ENCODE measurements at regions not wholly inside any gene's neighbourhood (a gene's known extent, or its start where the extent isn't known, plus 50 kb on each side); places are given as distances from the start of the nearest gene placed in this dataset.

DNA sequence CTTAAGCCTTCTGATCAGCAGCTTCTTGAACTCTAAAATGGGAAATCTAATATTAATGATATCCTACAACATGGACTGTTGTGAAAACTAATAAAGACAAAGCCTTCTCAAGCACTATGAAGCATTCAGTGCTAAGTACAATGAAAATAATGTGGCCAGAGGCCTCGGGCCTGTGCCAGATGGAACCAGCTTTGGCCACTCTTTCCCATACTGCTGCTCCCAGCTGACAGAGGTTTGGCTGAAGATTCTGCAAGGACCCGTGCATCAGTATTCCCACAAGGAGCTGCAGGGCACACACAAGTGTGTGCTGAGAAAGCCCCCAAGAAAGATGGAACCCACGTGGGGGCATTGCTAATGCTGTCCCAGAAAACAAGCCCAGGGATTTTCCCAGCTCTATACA lies 60.5 kb upstream of the RPL34 start:
- no peaks in the 10 kb centered on the region for H3K36me3 ChIP-seq (replicated peaks; ENCODE audit: insufficient read depth, low read length)
- no peak overlapping the region for H3K27ac ChIP-seq (ENCODE audit: low read length)
- H3K4me1 ChIP-seq (ENCODE audit: low read length): peaks cover 4% of the 10 kb centered on the region
- no peaks in the 10 kb centered on the region for H3K27me3 ChIP-seq (replicated peaks; ENCODE audit: insufficient read depth, low read length)
- no peak for DNase-seq
- TF ChIP-seq EZH2 (optimal IDR thresholded peaks at IDR 0.05; ENCODE audit: low read depth, low read length) (no peak), EZH2phosphoT487 (IDR thresholded peaks at IDR 0.05; ENCODE audit: low read length) (no peak)
- TF ChIP-seq, protein P1, sequence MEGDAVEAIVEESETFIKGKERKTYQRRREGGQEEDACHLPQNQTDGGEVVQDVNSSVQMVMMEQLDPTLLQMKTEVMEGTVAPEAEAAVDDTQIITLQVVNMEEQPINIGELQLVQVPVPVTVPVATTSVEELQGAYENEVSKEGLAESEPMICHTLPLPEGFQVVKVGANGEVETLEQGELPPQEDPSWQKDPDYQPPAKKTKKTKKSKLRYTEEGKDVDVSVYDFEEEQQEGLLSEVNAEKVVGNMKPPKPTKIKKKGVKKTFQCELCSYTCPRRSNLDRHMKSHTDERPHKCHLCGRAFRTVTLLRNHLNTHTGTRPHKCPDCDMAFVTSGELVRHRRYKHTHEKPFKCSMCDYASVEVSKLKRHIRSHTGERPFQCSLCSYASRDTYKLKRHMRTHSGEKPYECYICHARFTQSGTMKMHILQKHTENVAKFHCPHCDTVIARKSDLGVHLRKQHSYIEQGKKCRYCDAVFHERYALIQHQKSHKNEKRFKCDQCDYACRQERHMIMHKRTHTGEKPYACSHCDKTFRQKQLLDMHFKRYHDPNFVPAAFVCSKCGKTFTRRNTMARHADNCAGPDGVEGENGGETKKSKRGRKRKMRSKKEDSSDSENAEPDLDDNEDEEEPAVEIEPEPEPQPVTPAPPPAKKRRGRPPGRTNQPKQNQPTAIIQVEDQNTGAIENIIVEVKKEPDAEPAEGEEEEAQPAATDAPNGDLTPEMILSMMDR (IDR thresholded peaks at IDR 0.05; ENCODE audit: low read length): no peak
- no peaks in the 10 kb centered on the region for H3K9me3 ChIP-seq (replicated peaks; ENCODE audit: insufficient read depth, low read length)
- no peak overlapping the region for H3K9ac ChIP-seq (ENCODE audit: low read length)
- H2AFZ ChIP-seq (ENCODE audit: low read length): no peak overlapping the region
- no peaks in the 10 kb centered on the region for H3K79me2 ChIP-seq (ENCODE audit: low read length)
- H3K4me3 ChIP-seq (ENCODE audit: low read length): no peak overlapping the region
- H3K4me2 ChIP-seq (ENCODE audit: low read depth, low read length): no peak overlapping the region
- no peaks in the 10 kb centered on the region for H4K20me1 ChIP-seq (ENCODE audit: insufficient read depth, low read length)
- H3K9me2 ChIP-seq (replicated peaks; ENCODE audit: insufficient read depth, low read length): no peaks in the 10 kb centered on the region
- no peaks in the 10 kb centered on the region for H3F3A ChIP-seq (ENCODE audit: insufficient read depth, low read length)

GRCh38 chr4:108559068-108559793 lies 61.1 kb upstream of the RPL34 start:
- no peaks in the 10 kb centered on the region for H3K27me3 ChIP-seq (replicated peaks; ENCODE audit: insufficient read depth, low read length)

GRCh38 chr4:108556588-108557200 lies 63.7 kb upstream of the RPL34 start:
- H4K20me1 ChIP-seq (ENCODE audit: insufficient read depth, low read length): no peaks in the 10 kb centered on the region
- H3K27me3 ChIP-seq (replicated peaks; ENCODE audit: insufficient read depth, low read length): no peaks in the 10 kb centered on the region
- DNase-seq: no peak
- H3K9ac ChIP-seq (ENCODE audit: low read length): no peak overlapping the region
- TF ChIP-seq EZH2 (optimal IDR thresholded peaks at IDR 0.05; ENCODE audit: low read depth, low read length) (no peak), EZH2phosphoT487 (IDR thresholded peaks at IDR 0.05; ENCODE audit: low read length) (no peak)
- TF ChIP-seq, protein P1 (IDR thresholded peaks at IDR 0.05; ENCODE audit: low read length): no peak
- no peaks in the 10 kb centered on the region for H3K4me1 ChIP-seq (ENCODE audit: low read length)
- H3F3A ChIP-seq (ENCODE audit: insufficient read depth, low read length): no peaks in the 10 kb centered on the region
- no peak overlapping the region for H3K4me3 ChIP-seq (ENCODE audit: low read length)
- H3K27ac ChIP-seq (ENCODE audit: low read length): no peak overlapping the region
- H2AFZ ChIP-seq (ENCODE audit: low read length): no peak overlapping the region
- H3K4me2 ChIP-seq (ENCODE audit: low read depth, low read length): no peak overlapping the region
- no peaks in the 10 kb centered on the region for H3K9me2 ChIP-seq (replicated peaks; ENCODE audit: insufficient read depth, low read length)
- no peaks in the 10 kb centered on the region for H3K36me3 ChIP-seq (replicated peaks; ENCODE audit: insufficient read depth, low read length)
- H3K9me3 ChIP-seq (replicated peaks; ENCODE audit: insufficient read depth, low read length): no peaks in the 10 kb centered on the region
- no peaks in the 10 kb centered on the region for H3K79me2 ChIP-seq (ENCODE audit: low read length)

More at GRCh38 chr4:108559068-108559793, 61.1 kb upstream of the RPL34 start:
- no peak overlapping the region for H3K27ac ChIP-seq (ENCODE audit: low read length)
- H2AFZ ChIP-seq (ENCODE audit: low read length): no peak overlapping the region
- TF ChIP-seq EZH2phosphoT487 (IDR thresholded peaks at IDR 0.05; ENCODE audit: low read length): no peak
- no peak for TF ChIP-seq EZH2 (optimal IDR thresholded peaks at IDR 0.05; ENCODE audit: low read depth, low read length)
- TF ChIP-seq, protein P1 (IDR thresholded peaks at IDR 0.05; ENCODE audit: low read length): no peak
- H3K9ac ChIP-seq (ENCODE audit: low read length): no peak overlapping the region
- H3K9me2 ChIP-seq (replicated peaks; ENCODE audit: insufficient read depth, low read length): no peaks in the 10 kb centered on the region
- H3K79me2 ChIP-seq (ENCODE audit: low read length): no peaks in the 10 kb centered on the region
- H3K4me3 ChIP-seq (ENCODE audit: low read length): no peak overlapping the region
- no peaks in the 10 kb centered on the region for H3K9me3 ChIP-seq (replicated peaks; ENCODE audit: insufficient read depth, low read length)
- no peaks in the 10 kb centered on the region for H3K4me1 ChIP-seq (ENCODE audit: low read length)
- no peaks in the 10 kb centered on the region for H3F3A ChIP-seq (ENCODE audit: insufficient read depth, low read length)
- DNase-seq: no peak
- no peaks in the 10 kb centered on the region for H4K20me1 ChIP-seq (ENCODE audit: insufficient read depth, low read length)
- H3K36me3 ChIP-seq (replicated peaks; ENCODE audit: insufficient read depth, low read length): no peaks in the 10 kb centered on the region
- no peak overlapping the region for H3K4me2 ChIP-seq (ENCODE audit: low read depth, low read length)

Measured in MM.1S (cell line).